LoVo (cell line): ENCODE measurements at regions not wholly inside any gene's neighbourhood (a gene's known extent, or its start where the extent isn't known, plus 50 kb on each side); places are given as distances from the start of the nearest gene placed in this dataset.
"Not testable (repeated sequence)": the region's sequence is repeated elsewhere in the genome, so short reads cannot be mapped to it uniquely, and the experiment has no call there.

Experiments used
- DNase-seq: peaks from one replicate; pipeline ENCODE4 v3.0.0-alpha.2; 2016; ENCODE audit warnings: low spot score

GRCh38 chr13:55053891-55054550 is 2025.4 kb downstream of the OLFM4 start:
- not testable (repeated sequence) for DNase-seq

- DNase-seq: not testable (repeated sequence)
These were observed 2027.1 kb downstream of the OLFM4 start for GRCh38 chr13:55055666-55056065.

- DNase-seq: no peak
These were observed 2034.0 kb downstream of the OLFM4 start for GRCh38 chr13:55062662-55063061.

GRCh38 chr13:55067946-55068345 is 2039.3 kb downstream of the OLFM4 start:
- no peak for DNase-seq

- no peak for DNase-seq
These were observed 2041.1 kb downstream of the OLFM4 start for GRCh38 chr13:55069746-55070145.

- DNase-seq: no peak
These were observed 2044.4 kb downstream of the OLFM4 start for GRCh38 chr13:55073000-55073399.

GRCh38 chr13:55084630-55085029 is 2056.0 kb downstream of the OLFM4 start:
- DNase-seq: no peak

GRCh38 chr13:55087085-55087484 is 2053.6 kb upstream of the PRR20A start:
- DNase-seq: no peak

GRCh38 chr13:55090612-55091011 is 2050.1 kb upstream of the PRR20A start:
- no peak for DNase-seq

GRCh38 chr13:55091172-55091571 is 2049.5 kb upstream of the PRR20A start:
- no peak for DNase-seq

GRCh38 chr13:55106509-55106908 is 2034.2 kb upstream of the PRR20A start:
- no peak for DNase-seq

- DNase-seq: no peak
These were observed 2020.1 kb upstream of the PRR20A start for GRCh38 chr13:55120631-55121030.

GRCh38 chr13:55155046-55155445 is 1985.7 kb upstream of the PRR20A start:
- DNase-seq: no peak

GRCh38 chr13:55159765-55160164 is 1981.0 kb upstream of the PRR20A start:
- no peak for DNase-seq

- DNase-seq: no peak
These were observed 1979.9 kb upstream of the PRR20A start for GRCh38 chr13:55160867-55161266.

- not testable (repeated sequence) for DNase-seq
These were observed 1962.1 kb upstream of the PRR20A start for GRCh38 chr13:55178582-55178981.

- no peak for DNase-seq
These were observed 1949.7 kb upstream of the PRR20A start for GRCh38 chr13:55190996-55191395.

- DNase-seq: no peak
These were observed 1941.6 kb upstream of the PRR20A start for GRCh38 chr13:55199134-55199533.

GRCh38 chr13:55214841-55215345 is 1925.8 kb upstream of the PRR20A start:
- no peak for DNase-seq

- no peak for DNase-seq
These were observed 1921.2 kb upstream of the PRR20A start for GRCh38 chr13:55219538-55219937.

GRCh38 chr13:55229906-55230569 is 1910.7 kb upstream of the PRR20A start:
- DNase-seq: no peak

GRCh38 chr13:55230570-55230908 is 1910.2 kb upstream of the PRR20A start:
- DNase-seq: no peak

- DNase-seq: no peak
These were observed 1906.4 kb upstream of the PRR20A start for GRCh38 chr13:55234311-55234710.
